ENCODE measurements at regions not wholly inside any gene's neighbourhood (a gene's known extent, or its start where the extent isn't known, plus 50 kb on each side); places are given as distances from the start of the nearest gene placed in this dataset.

DNA sequence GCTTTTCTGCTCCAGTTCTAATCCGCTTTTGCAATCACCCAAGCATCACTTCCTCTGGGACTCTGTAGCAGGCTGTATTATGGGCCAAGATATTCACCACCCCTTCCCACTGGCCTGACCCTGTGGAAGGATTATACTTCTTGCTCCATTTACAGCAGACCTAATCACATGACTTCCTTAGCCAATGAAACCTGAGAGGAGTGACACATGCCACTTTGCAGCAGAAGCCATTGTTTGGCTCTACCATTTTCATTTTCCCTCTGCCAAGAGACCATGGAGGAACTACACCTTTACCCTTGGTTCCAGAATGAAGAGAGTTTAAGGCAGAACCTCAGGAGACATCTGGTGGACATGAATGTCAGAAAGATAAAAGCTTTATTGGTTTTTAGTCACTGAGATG is 134.9 kb upstream of the HSD17B12 start:
- DNase-seq, result no peak

GRCh38 chr11:43546561-43547429 is 133.7 kb upstream of the HSD17B12 start:
- no peak for DNase-seq

- no peak for DNase-seq
These were observed 133.1 kb upstream of the HSD17B12 start for GRCh38 chr11:43547430-43547831.

GRCh38 chr11:43547889-43548381 is 132.6 kb upstream of the HSD17B12 start:
- DNase-seq, result no peak

DNA sequence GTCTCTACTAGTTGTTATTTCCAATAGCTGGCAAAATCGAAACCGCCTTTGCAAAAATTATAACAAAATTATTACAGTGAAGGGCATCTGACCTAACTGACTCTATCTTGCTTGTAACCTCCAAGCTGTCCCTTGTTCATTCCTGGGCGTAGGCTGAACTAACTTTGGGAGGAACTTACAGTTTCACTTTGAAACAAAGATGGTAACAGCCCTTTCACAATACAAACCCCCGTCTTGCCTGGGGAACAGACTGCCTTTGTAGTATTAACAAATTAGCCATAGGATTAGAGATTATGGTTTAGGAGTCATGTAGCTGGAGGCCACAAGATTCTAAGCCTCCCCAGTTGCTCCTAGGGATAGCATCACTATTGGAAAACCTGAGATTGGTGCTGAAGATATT is 131.6 kb upstream of the HSD17B12 start:
- no peak for DNase-seq

- DNase-seq, result no peak
These were observed 130.9 kb upstream of the HSD17B12 start for GRCh38 chr11:43549624-43550023.

- DNase-seq, result no peak
These were observed 129.8 kb upstream of the HSD17B12 start for GRCh38 chr11:43550714-43551113.

GRCh38 chr11:43554148-43554473 is 126.4 kb upstream of the HSD17B12 start:
- no peak for DNase-seq

GRCh38 chr11:43555186-43555585 is 125.4 kb upstream of the HSD17B12 start:
- DNase-seq, result no peak

DNA sequence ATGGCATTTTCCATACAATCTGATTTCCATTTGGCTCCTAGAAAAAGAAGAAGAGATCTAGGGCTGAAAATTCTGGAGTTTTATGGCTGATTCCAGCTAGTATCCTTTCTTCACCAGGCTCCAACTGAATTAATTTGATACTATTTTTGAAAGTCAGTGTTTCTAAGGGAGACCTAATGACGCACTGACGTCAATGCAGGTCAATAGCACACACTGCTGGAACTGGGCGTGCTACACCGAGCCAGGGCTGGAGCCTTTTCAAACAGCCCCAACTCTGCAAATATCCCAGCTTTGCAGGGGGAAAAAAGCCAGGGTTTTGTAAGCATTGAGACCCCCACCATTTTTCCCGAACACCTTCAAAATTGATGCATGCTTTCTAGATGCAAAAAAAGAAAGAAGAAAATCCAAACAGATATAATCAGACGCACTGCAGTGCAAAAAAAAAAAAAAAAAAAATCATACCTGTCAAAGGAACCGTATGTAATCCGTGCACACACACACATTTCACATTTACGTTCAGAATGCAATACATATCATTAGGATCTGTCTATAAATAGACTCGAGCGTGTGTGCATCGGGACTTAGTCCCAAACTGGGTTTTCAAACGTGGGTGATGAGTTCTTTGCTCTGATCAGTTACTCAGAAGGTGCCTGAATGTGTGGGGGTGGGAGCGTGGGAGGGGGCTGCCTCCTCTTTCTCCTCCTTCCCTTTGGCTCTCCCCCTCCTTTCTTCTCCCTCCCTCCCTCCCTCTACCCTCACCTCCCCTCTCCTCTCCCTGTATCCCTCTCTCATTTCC is 124.5 kb upstream of the HSD17B12 start:
- no peak for DNase-seq

DNA sequence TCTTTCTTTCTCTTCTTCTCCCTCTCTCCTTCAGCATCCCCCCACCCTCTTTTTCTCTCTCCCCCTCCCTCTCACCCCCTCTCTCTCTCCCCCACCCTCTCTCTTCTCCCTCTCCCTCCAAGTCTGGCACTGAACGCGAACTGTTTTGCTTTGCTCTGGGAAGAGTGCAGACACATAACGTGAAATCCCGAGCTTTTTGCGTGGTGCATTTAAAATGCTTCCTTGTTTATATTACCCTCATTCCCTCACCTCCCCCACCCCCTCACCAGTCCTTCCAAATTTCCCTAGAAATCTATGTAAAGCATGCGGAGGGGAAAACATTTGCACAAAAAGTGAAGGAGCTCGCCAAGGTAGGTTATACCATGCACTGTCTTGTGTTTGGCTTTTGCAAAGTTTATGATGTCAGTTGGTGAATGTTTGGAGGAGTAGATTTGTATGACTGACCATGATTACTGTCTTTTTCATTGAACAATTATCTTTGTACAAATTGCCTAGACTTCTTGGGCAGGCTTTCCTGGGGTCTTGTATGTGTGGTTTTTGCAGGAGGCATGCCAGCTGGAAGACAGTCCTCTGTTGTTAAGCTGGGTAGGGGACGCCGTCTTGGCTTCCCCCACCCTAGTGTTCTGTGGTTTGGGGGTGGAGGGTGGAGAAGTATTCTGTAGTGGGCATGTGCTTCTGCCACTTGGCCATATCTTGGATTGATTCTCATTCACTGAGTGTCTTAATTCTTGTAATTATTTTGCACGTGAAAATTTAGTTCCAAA is 123.7 kb upstream of the HSD17B12 start:
- no peak for DNase-seq

DNA sequence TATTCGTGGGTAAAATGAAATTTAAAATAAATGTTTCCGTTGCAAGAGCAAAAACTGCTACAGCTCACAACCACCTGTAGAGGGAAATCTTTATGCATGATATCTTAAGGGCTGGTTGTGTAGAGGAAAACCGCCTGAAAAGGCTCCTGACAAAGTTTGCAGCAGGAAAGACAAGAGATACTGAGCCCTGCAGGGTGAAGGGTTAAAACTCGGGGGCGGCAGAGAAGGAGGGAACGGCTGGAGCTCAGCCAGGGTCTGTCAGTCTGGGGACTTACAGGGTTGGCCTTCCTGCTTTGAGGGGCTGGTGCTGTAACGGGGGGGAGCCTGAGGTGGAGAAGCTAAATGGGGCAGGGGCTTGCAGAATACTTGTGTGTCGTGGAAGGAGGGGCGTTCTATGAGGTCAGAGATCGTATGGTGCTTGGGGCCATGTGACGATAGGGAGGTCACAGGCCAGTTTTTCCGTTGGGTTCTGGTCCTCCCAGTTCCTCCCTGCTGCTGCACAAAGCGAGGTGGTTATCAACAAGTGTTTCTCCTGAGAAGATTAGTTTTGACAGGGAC is 122.9 kb upstream of the HSD17B12 start:
- no peak for DNase-seq

- DNase-seq, result no peak
These were observed 122.4 kb upstream of the HSD17B12 start for GRCh38 chr11:43558146-43558545.

DNA sequence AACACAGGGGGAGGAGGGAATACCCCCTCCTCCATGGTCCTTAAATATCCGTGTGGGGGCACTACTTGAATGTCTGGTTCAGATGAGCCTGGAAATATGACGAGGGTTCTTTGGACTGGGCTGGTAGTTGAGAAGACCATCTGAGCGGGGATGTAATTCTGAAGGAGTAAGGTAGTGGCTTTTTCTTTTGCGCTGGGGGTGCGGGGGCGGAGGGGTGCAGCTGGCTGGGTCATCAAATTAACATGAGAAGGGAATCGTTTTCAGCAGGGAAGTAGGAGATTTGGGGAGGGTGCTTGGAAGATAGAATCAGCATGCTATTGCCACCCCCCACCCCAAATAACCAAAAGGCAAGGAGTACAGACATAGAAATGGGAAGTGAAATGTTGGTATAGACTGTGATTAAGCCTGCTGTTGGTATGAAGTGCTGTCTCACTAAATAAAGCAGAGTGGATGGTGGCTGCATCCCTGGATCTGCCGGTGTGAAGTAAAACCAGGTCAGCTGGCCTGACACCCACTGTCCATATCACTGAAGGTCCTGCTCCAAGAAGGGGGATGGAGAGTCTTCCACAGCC is 121.9 kb upstream of the HSD17B12 start:
- no peak for DNase-seq

GRCh38 chr11:43561832-43562231 is 118.7 kb upstream of the HSD17B12 start:
- no peak for DNase-seq

DNA sequence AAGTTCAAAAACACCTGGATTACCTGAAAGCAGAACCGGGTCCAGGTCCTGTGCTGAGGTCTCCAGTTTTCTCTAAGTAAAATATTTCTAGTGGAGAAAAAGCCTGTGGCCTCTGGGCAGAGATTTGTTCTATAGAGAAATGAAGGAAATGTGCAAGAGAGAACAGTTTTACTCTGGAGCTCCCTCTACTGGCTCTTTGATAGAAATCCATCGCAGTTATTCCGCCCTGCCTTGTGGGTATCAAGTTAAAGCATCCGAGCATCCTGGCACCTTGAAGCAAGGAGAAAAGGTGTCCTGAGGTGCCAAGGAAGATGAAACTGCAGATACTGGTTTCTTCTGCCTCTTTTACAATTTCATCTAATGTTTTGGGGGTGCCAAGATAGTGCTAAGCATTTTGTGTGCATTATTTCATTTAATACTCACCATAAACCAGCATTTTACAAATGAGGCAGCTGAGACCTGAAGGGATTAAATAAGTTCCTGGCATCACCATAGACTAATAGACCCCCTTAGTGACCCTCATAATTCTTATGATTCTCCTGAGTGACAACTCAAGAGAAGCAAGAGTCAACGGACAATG is 113.1 kb upstream of the HSD17B12 start:
- no peak for DNase-seq

GRCh38 chr11:43573233-43573632 is 107.3 kb upstream of the HSD17B12 start:
- DNase-seq, result no peak

DNA sequence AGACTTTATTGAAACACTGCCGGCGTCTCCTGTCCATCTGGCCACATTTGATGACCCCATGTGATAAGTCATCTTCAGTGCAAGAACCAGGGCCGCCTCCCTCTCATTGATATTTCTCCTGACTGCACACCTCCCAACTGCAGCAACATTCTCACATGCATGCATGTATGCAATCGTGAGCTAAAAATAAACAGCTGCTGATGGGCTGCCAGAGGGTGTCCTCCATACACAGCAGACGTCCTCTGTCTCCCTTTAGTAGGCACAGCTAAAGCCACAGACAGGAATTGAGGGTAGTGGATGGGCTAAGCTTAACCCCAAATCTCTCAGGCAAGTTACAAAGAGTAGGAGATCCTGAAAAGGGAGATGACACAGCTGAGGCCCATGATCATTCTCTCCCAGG is 106.7 kb upstream of the HSD17B12 start:
- DNase-seq, result no peak

DNA sequence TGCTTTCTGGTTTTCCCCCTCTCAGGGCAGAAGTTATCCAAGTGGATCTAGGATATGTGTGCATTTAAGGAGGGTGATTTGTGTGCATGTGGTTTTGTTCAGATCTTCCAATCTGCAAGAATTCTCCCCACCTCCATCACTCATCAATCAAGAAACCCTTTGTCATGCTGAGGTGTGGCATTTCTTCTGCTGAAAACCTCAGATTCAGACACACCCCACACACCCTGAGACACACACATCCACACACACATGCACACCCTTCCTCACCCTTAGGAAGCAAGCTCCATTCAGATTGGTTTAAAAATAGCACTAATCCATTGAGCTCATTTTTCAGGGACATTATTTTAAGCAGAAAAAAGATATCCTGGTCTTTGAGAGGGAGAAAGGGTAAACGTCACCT is 106.1 kb upstream of the HSD17B12 start:
- DNase-seq, result no peak

DNA sequence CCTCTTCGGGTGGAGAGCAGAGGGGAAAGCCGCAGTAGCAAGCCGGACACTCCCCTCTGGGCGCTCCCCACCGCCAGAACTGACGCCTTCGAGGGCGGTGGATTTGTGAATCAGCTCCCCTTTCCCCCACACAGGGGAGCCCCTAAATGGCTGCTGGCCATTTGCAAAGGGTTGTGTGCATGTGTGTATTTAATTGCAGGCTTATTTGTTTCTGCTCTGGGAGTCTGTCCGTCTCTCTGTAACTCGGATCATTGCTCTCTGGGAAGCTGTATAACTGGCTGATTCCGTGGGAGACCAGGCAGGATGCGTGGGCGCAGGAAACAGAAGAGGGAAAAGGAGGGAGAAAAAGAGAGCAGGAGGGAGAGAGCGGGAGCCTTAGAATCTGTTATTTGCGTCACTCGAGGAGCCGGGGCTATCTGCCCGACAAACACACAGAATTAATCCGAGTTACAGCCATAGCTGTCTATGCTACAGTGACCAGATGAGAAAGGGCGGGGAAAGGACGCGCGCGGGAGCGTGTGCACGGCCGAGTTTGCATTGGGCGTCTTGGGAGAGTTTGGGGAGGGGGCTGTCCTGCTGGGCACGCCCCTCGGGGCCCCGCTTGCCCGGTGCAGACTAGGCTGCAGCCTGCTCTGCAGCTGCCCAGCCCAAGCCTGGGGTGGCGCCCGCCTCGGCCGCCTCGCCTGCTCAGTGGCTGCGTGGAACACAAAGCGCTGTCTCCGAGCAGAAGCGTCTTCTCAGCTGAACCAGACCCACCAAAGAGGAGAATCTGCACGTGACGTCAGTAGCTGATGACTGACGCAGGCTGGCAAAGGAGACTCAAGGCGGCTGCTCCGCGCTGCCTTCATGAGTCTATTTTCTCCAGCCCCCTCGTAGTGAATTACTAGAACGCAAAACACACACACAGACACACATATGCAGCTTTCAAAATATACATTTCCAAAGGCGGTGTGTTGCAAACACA is 105.3 kb upstream of the HSD17B12 start:
- DNase-seq, result no peak

- DNase-seq, result no peak
These were observed 104.6 kb upstream of the HSD17B12 start for GRCh38 chr11:43575913-43576310.

All from activated naive CD4-positive, alpha-beta T cell treated with anti-CD3 and anti-CD28 coated beads, Interleukin-2, amount 50 U/mL, for 16 hours (primary cell).